ENCODE measurements at regions not wholly inside any gene's neighbourhood (a gene's known extent, or its start where the extent isn't known, plus 50 kb on each side); places are given as distances from the start of the nearest gene placed in this dataset.

GRCh38 chr13:104414771-104415170 lies 1348.6 kb upstream of the SLC10A2 start:
- DNase-seq (ENCODE audit: low spot score): no peak

GRCh38 chr13:104414181-104414580 lies 1348.0 kb upstream of the SLC10A2 start:
- no peak for DNase-seq (ENCODE audit: low spot score)

GRCh38 chr13:104411141-104411765 lies 1345.0 kb upstream of the SLC10A2 start:
- DNase-seq (ENCODE audit: low spot score): no peak

- no peak for DNase-seq (ENCODE audit: low spot score)
Observed at GRCh38 chr13:104408733-104409132, 1342.5 kb upstream of the SLC10A2 start.

GRCh38 chr13:104404325-104404724 lies 1338.1 kb upstream of the SLC10A2 start:
- DNase-seq (ENCODE audit: low spot score): no peak

- DNase-seq (ENCODE audit: low spot score): no peak
Observed at GRCh38 chr13:104389691-104390090, 1323.5 kb upstream of the SLC10A2 start.

GRCh38 chr13:104387510-104387909 lies 1321.3 kb upstream of the SLC10A2 start:
- no peak for DNase-seq (ENCODE audit: low spot score)

GRCh38 chr13:104385404-104385803 lies 1319.2 kb upstream of the SLC10A2 start:
- no peak for DNase-seq (ENCODE audit: low spot score)

- DNase-seq (ENCODE audit: low spot score): no peak
Observed at GRCh38 chr13:104382951-104383350, 1316.7 kb upstream of the SLC10A2 start.

GRCh38 chr13:104376588-104376987 lies 1310.4 kb upstream of the SLC10A2 start:
- no peak for DNase-seq (ENCODE audit: low spot score)

GRCh38 chr13:104375614-104376013 lies 1309.4 kb upstream of the SLC10A2 start:
- no peak for DNase-seq (ENCODE audit: low spot score)

GRCh38 chr13:104372095-104372655 lies 1306.0 kb upstream of the SLC10A2 start:
- DNase-seq (ENCODE audit: low spot score): no peak

GRCh38 chr13:104365430-104365829 lies 1299.2 kb upstream of the SLC10A2 start:
- no peak for DNase-seq (ENCODE audit: low spot score)

GRCh38 chr13:104357672-104358354 lies 1291.6 kb upstream of the SLC10A2 start:
- no peak for DNase-seq (ENCODE audit: low spot score)

- no peak for DNase-seq (ENCODE audit: low spot score)
Observed at GRCh38 chr13:104357174-104357573, 1291.0 kb upstream of the SLC10A2 start.

GRCh38 chr13:104355041-104355670 lies 1288.9 kb upstream of the SLC10A2 start:
- DNase-seq (ENCODE audit: low spot score): no peak

- no peak for DNase-seq (ENCODE audit: low spot score)
Observed at GRCh38 chr13:104327211-104327610, 1261.0 kb upstream of the SLC10A2 start.

- no peak for DNase-seq (ENCODE audit: low spot score)
Observed at GRCh38 chr13:104326523-104326922, 1260.3 kb upstream of the SLC10A2 start.

GRCh38 chr13:104321756-104322155 lies 1255.5 kb upstream of the SLC10A2 start:
- DNase-seq (ENCODE audit: low spot score): no peak

- DNase-seq (ENCODE audit: low spot score): no peak
Observed at GRCh38 chr13:104320446-104320845, 1254.2 kb upstream of the SLC10A2 start.

- DNase-seq (ENCODE audit: low spot score): no peak
Observed at GRCh38 chr13:104318121-104318520, 1251.9 kb upstream of the SLC10A2 start.

- no peak for DNase-seq (ENCODE audit: low spot score)
Observed at GRCh38 chr13:104315606-104316005, 1249.4 kb upstream of the SLC10A2 start.

GRCh38 chr13:104314926-104315535 lies 1248.8 kb upstream of the SLC10A2 start:
- no peak for DNase-seq (ENCODE audit: low spot score)
